ENCODE measurements at regions not wholly inside any gene's neighbourhood (a gene's known extent, or its start where the extent isn't known, plus 50 kb on each side); places are given as distances from the start of the nearest gene placed in this dataset.

GRCh38 chr12:77315407-77315806, 250.0 kb upstream of the E2F7 start:
- Histone ChIP-seq H3K4me3 (replicated peaks in 1 of 3; ENCODE audit: insufficient read depth in 1 of 3, low read depth in 1 of 3, low read length in 3 of 3) (no peak overlapping the region), H3K9me3 (replicated peaks; ENCODE audit: control insufficient read depth, insufficient read depth, low read length) (no peaks in the 10 kb centered on the region), H2AFZ (ENCODE audit: low read depth, low read length) (no peak overlapping the region), H4K20me1 (replicated peaks; ENCODE audit: control insufficient read depth, extremely low read depth, insufficient read depth, low read length) (no peaks in the 10 kb centered on the region), H3K9ac (replicated peaks; ENCODE audit: extremely low read depth, insufficient read depth, low read length) (no peak overlapping the region), H3K4me1 (ENCODE audit: control insufficient read depth, extremely low read depth, insufficient read depth, low read length) (no peaks in the 10 kb centered on the region), H3K9me1 (replicated peaks; ENCODE audit: control insufficient read depth, extremely low read depth, insufficient read depth, low read length) (no peaks in the 10 kb centered on the region), H3K4me2 (ENCODE audit: insufficient read depth, low read length) (no peak overlapping the region), H3K27me3 (ENCODE audit: control insufficient read depth in 2 of 2, insufficient read depth in 2 of 2, low read length in 2 of 2) (peaks cover 0 to 2% of the 10 kb centered on the region in 2 experiments), H3K27ac (ENCODE audit: insufficient read depth, low read depth, low read length) (no peak overlapping the region), H3K79me2 (ENCODE audit: control insufficient read depth, insufficient read depth, low read length) (no peaks in the 10 kb centered on the region), H3K36me3 (ENCODE audit: control insufficient read depth in 2 of 2, extremely low read depth in 1 of 2, insufficient read depth in 2 of 2, low read length in 2 of 2) (no peaks in the 10 kb centered on the region)
- POLR2A ChIA-PET: no interaction called here
- CTCF ChIA-PET: interaction anchor here (0.8 to 3.6 kb wide), 2 partner anchors 9 to 163 kb away, joined by 3 to 22 read pairs; no protein-coding TSS in a partner anchor
- dilution Hi-C loops (cut with MboI; ENCODE audit: extremely low pct_ligation_motif_present, low sequenced_read_pairs): no loop called here
- BruUV-seq (replicated peaks): no TSS peak
- DNase-seq (ENCODE audit: low read depth, low spot score) (no peak), FAIRE-seq (no peak)
- intact Hi-C loops (cut with micrococcal nuclease): no loop called here
- TF ChIP-seq MYC (IDR thresholded peaks at IDR 0.05; ENCODE audit: low read depth, low read length) (no peak), MAX (IDR thresholded peaks at IDR 0.05; ENCODE audit: insufficient read depth, insufficient read length) (no peak), CTCF (IDR thresholded peaks at IDR 0.05; ENCODE audit: extremely low read depth in 1 of 2, insufficient read depth in 1 of 2, low read depth in 1 of 2, low read length in 2 of 2) (no peak), GATA2 (IDR thresholded peaks at IDR 0.05; ENCODE audit: insufficient read depth, insufficient read length, low read depth, low read length) (no peak), POLR2AphosphoS5 (IDR thresholded peaks at IDR 0.05; ENCODE audit: insufficient read depth, low read depth, low read length) (no peak), EZH2 (IDR thresholded peaks at IDR 0.05; ENCODE audit: borderline replicate concordance, low read depth, low read length, severe bottlenecking) (no peak), JUN (IDR thresholded peaks at IDR 0.05; ENCODE audit: borderline replicate concordance, insufficient read depth, insufficient read length, low read depth) (no peak), POLR2A (IDR thresholded peaks at IDR 0.05; ENCODE audit: low read depth, low read length) (no peak), FOS (IDR thresholded peaks at IDR 0.05; ENCODE audit: borderline replicate concordance, insufficient read depth, low read length) (no peak)

Measured in endothelial cell of umbilical vein (primary cell).